ENCODE measurements at regions not wholly inside any gene's neighbourhood (a gene's known extent, or its start where the extent isn't known, plus 50 kb on each side); places are given as distances from the start of the nearest gene placed in this dataset.

GRCh38 chr16:86002178-86002900 lies 103.4 kb downstream of the IRF8 start:
- BruUV-seq (replicated peaks) = no TSS peak

GRCh38 chr16:86007524-86007923 lies 108.6 kb downstream of the IRF8 start:
- TF ChIP-seq TCF7L2 (IDR thresholded peaks at IDR 0.05; ENCODE audit: low read depth, low read length) (no peak), POLR2AphosphoS5 (IDR thresholded peaks at IDR 0.05; ENCODE audit: low read depth, low read length) (no peak), CTCF (IDR thresholded peaks at IDR 0.05) (no peak), SIN3A (IDR thresholded peaks at IDR 0.05; ENCODE audit: borderline replicate concordance, insufficient read depth, low read depth, low read length) (no peak), REST (IDR thresholded peaks at IDR 0.05; ENCODE audit: insufficient read depth in 1 of 2, low read depth in 2 of 2, low read length in 1 of 2) (no peak)
- Histone ChIP-seq H3K4me3 (ENCODE audit: low read depth in 2 of 2, low read length in 2 of 2) (no peak overlapping the region), H3K27ac (ENCODE audit: low read length) (no peak overlapping the region), H3K4me1 (ENCODE audit: control insufficient read depth, insufficient read depth, low read length) (no peaks in the 10 kb centered on the region), H3K9me3 (ENCODE audit: control insufficient read depth, insufficient read depth, low read depth, low read length) (no peaks in the 10 kb centered on the region), H3K27me3 (ENCODE audit: control insufficient read depth, insufficient read depth, low read length) (peaks cover 8% of the 10 kb centered on the region), H3K36me3 (ENCODE audit: control insufficient read depth, insufficient read depth, low read length) (no peaks in the 10 kb centered on the region; the same call in 1 of the 2 replicates)
- CTCF ChIA-PET = no interaction called here
- no peak for ATAC-seq
- intact Hi-C loops (cut with micrococcal nuclease; ENCODE audit: unreplicated experiment) = no loop called here
- in situ Hi-C loops (cut with HindIII; ENCODE audit: low pct_unique_long_range_greater_than_20kb, low sequenced_read_pairs) = no loop called here
- DNase-seq (ENCODE audit: low read depth, low spot score) = no peak
- BruUV-seq (replicated peaks) = no TSS peak
- POLR2A ChIA-PET = no interaction called here

More at GRCh38 chr16:86002178-86002900, 103.4 kb downstream of the IRF8 start:
- peaks cover 4% of the 10 kb centered on the region; the same call in 1 of the 2 replicates for H3K27me3 ChIP-seq (ENCODE audit: control insufficient read depth, insufficient read depth, low read length)
- no peaks in the 10 kb centered on the region for H3K9me3 ChIP-seq (ENCODE audit: control insufficient read depth, insufficient read depth, low read depth, low read length)
- no peak overlapping the region for H3K27ac ChIP-seq (ENCODE audit: low read length)
- DNase-seq (ENCODE audit: low read depth, low spot score) (no peak), ATAC-seq (no peak)
- H3K4me1 ChIP-seq (ENCODE audit: control insufficient read depth, insufficient read depth, low read length) = no peaks in the 10 kb centered on the region
- no peaks in the 10 kb centered on the region for H3K36me3 ChIP-seq (ENCODE audit: control insufficient read depth, insufficient read depth, low read length)
- intact Hi-C loops (cut with micrococcal nuclease; ENCODE audit: unreplicated experiment) (no loop called here), in situ Hi-C loops (cut with HindIII; ENCODE audit: low pct_unique_long_range_greater_than_20kb, low sequenced_read_pairs) (no loop called here)
- CTCF ChIA-PET = interaction anchor here (1.2 kb wide), 1 partner anchor 181 kb away, joined by 4 read pairs; no protein-coding TSS in a partner anchor
- POLR2A ChIA-PET = no interaction called here
- no peak overlapping the region for H3K4me3 ChIP-seq (ENCODE audit: low read depth in 2 of 2, low read length in 2 of 2)
- TF ChIP-seq TCF7L2 (IDR thresholded peaks at IDR 0.05; ENCODE audit: low read depth, low read length) (no peak), REST (IDR thresholded peaks at IDR 0.05; ENCODE audit: insufficient read depth in 1 of 2, low read depth in 2 of 2, low read length in 1 of 2) (no peak), CTCF (IDR thresholded peaks at IDR 0.05) (no peak), SIN3A (IDR thresholded peaks at IDR 0.05; ENCODE audit: borderline replicate concordance, insufficient read depth, low read depth, low read length) (no peak), POLR2AphosphoS5 (IDR thresholded peaks at IDR 0.05; ENCODE audit: low read depth, low read length) (no peak)

Measured in Panc1 (cell line).